ENCODE measurements at regions not wholly inside any gene's neighbourhood (a gene's known extent, or its start where the extent isn't known, plus 50 kb on each side); places are given as distances from the start of the nearest gene placed in this dataset.

GRCh38 chr1:232548691-232549090, 81.2 kb downstream of the SIPA1L2 start:
- no peak for TF ChIP-seq CTCF (IDR thresholded peaks at IDR 0.05; ENCODE audit: low read depth, low read length)
- no peak overlapping the region for H3K4me3 ChIP-seq (ENCODE audit: low read depth, low read length)

- TF ChIP-seq CTCF (IDR thresholded peaks at IDR 0.05; ENCODE audit: low read depth, low read length) = no peak
- H3K4me3 ChIP-seq (ENCODE audit: low read depth, low read length) = no peak overlapping the region
These were observed 81.9 kb downstream of the SIPA1L2 start for GRCh38 chr1:232547938-232548484.

GRCh38 chr1:232542633-232543593, 87.0 kb downstream of the SIPA1L2 start:
- no peak overlapping the region for H3K4me3 ChIP-seq (ENCODE audit: low read depth, low read length)
- TF ChIP-seq CTCF (IDR thresholded peaks at IDR 0.05; ENCODE audit: low read depth, low read length) = no peak

- TF ChIP-seq CTCF (IDR thresholded peaks at IDR 0.05; ENCODE audit: low read depth, low read length) = no peak
These were observed 91.0 kb downstream of the SIPA1L2 start for GRCh38 chr1:232538943-232539302.

GRCh38 chr1:232538224-232538942, 91.5 kb downstream of the SIPA1L2 start:
- H3K4me3 ChIP-seq (ENCODE audit: low read depth, low read length) = no peak overlapping the region

More at GRCh38 chr1:232538943-232539302, 91.0 kb downstream of the SIPA1L2 start:
- no peak overlapping the region for H3K4me3 ChIP-seq (ENCODE audit: low read depth, low read length)

More at GRCh38 chr1:232538224-232538942, 91.5 kb downstream of the SIPA1L2 start:
- no peak for TF ChIP-seq CTCF (IDR thresholded peaks at IDR 0.05; ENCODE audit: low read depth, low read length)

Measured in WI38 (cell line).